Smooth muscle cell (in vitro differentiated cells): ENCODE measurements at regions not wholly inside any gene's neighbourhood (a gene's known extent, or its start where the extent isn't known, plus 50 kb on each side); places are given as distances from the start of the nearest gene placed in this dataset.

Source experiments
- DNase-seq: peaks from one replicate; lab custom pipeline; 2025; ENCODE audit not compliant: unreplicated experiment; lab: John Stamatoyannopoulos, UW
- H2AFZ ChIP-seq: fragments of 200-600 bp; sonication (generic); 2 replicates; pipeline ENCODE4 v1.6.0; 2016; ENCODE audit warnings: antibody characterized with exemption, low read depth, mild to moderate bottlenecking
- H3F3A ChIP-seq: fragments of 200-600 bp; sonication (generic); 2 replicates; pipeline ENCODE4 v1.6.0; 2017; ENCODE audit warnings: antibody characterized with exemption, low read depth
- H3K27ac ChIP-seq: fragments of 200-600 bp; sonication (generic); 2 replicates; pipeline ENCODE4 v1.5.1; 2016; ENCODE audit warnings: low read depth, mild to moderate bottlenecking
- H3K27me3 ChIP-seq: fragments of 200-600 bp; sonication (generic); 2 replicates; pipeline ENCODE4 v1.6.1; 2016; ENCODE audit warnings: low read depth, mild to moderate bottlenecking
- H3K36me3 ChIP-seq: fragments of 200-600 bp; sonication (generic); 2 replicates; pipeline ENCODE4 v1.5.1; 2016; ENCODE audit warnings: low read depth
- H3K4me1 ChIP-seq: fragments of 200-600 bp; sonication (generic); 2 replicates; pipeline ENCODE4 v1.5.1; 2016; ENCODE audit warnings: low read depth
- H3K4me2 ChIP-seq: fragments of 200-600 bp; sonication (generic); 2 replicates; pipeline ENCODE4 v1.6.0; 2016; ENCODE audit warnings: mild to moderate bottlenecking
- H3K4me3 ChIP-seq: fragments of 200-600 bp; sonication (generic); 2 replicates; pipeline ENCODE4 v1.5.1; 2016; ENCODE audit warnings: mild to moderate bottlenecking
- H3K79me2 ChIP-seq: fragments of 200-600 bp; sonication (generic); 2 replicates; pipeline ENCODE4 v1.6.0; 2016; ENCODE audit warnings: low read depth, mild to moderate bottlenecking
- H3K9ac ChIP-seq: fragments of 200-600 bp; sonication (generic); 2 replicates; pipeline ENCODE4 v1.6.0; 2016; ENCODE audit warnings: low read depth
- H3K9me3 ChIP-seq: fragments of 200-600 bp; sonication (generic); replicated peaks from 2 replicates; pipeline ENCODE4 v1.5.1; 2016; ENCODE audit warnings: low read depth
- H4K20me1 ChIP-seq: fragments of 200-600 bp; sonication (generic); 2 replicates; pipeline ENCODE4 v1.6.0; 2016; ENCODE audit warnings: low read depth
- WGBS: methylation state at CpG from one replicate; pipeline ENCODE4 v1.1.7; 2016; ENCODE audit warnings: low lambda C conversion rate; 5-methylcytosine and 5-hydroxymethylcytosine counted together
- TF ChIP-seq, protein P1 (sequence below): fragments of 200-600 bp; sonication (generic); IDR thresholded peaks from 2 replicates; pipeline ENCODE4 v1.5.1; 2017; ENCODE audit warnings: borderline replicate concordance, mild to moderate bottlenecking, antibody characterized with exemption; ENCODE audit not compliant: insufficient read depth, poor library complexity, severe bottlenecking

DNA sequence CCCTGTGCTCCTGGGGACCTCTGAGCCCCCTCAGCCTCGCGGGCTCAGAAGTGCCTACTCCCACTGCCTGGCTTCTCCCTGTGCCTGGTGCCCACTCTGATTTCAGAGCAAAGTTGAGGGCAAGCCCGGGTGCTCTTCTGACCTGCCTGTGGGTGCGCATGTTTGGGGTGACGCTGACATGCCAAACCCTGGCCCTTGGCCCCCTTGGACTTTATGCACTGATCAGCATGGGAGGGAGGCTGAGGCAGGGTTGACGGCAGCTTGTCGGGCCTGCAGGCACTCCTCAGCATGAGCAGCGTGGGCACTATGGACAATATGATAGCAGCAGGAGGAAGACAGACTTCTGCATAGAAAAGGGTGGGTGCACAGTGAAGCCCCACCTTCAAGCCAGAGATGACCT is 279.3 kb upstream of the KLF12 start:
- Histone ChIP-seq H3K4me2 (no peak overlapping the region), H3K4me3 (no peak overlapping the region), H3K9ac (no peak overlapping the region), H3K4me1 (no peaks in the 10 kb centered on the region), H3K79me2 (no peaks in the 10 kb centered on the region), H3K9me3 (no peaks in the 10 kb centered on the region), H3K27me3 (peaks cover 4% of the 10 kb centered on the region), H2AFZ (no peak overlapping the region), H4K20me1 (no peaks in the 10 kb centered on the region), H3K27ac (no peak overlapping the region), H3F3A (no peaks in the 10 kb centered on the region), H3K36me3 (no peaks in the 10 kb centered on the region)
- TF ChIP-seq, protein P1, sequence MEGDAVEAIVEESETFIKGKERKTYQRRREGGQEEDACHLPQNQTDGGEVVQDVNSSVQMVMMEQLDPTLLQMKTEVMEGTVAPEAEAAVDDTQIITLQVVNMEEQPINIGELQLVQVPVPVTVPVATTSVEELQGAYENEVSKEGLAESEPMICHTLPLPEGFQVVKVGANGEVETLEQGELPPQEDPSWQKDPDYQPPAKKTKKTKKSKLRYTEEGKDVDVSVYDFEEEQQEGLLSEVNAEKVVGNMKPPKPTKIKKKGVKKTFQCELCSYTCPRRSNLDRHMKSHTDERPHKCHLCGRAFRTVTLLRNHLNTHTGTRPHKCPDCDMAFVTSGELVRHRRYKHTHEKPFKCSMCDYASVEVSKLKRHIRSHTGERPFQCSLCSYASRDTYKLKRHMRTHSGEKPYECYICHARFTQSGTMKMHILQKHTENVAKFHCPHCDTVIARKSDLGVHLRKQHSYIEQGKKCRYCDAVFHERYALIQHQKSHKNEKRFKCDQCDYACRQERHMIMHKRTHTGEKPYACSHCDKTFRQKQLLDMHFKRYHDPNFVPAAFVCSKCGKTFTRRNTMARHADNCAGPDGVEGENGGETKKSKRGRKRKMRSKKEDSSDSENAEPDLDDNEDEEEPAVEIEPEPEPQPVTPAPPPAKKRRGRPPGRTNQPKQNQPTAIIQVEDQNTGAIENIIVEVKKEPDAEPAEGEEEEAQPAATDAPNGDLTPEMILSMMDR, result no peak
- WGBS, result 95% methylated on average over 8 of the region's 8 CpGs
- no peak for DNase-seq

DNA sequence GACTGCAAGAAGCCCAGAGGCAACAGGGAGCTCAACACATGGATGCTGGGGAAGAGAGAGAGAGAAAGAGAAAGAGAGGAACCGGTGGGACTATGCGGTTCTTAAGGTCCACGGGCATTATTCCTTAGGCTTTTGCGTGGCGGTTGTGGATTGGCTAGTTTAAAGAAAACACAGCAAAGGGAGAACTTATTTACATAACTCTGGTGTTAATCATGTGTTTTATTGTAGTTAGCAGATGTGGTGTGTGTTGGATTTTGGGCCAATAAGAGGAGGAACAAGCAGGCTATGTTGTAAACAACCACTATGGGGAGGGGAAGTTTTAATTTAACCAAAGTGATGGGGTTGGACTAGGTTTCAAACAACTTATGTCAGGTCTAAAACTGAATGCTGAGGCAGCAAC is 275.3 kb upstream of the KLF12 start:
- 84% methylated on average over 5 of the region's 5 CpGs for WGBS
- no peaks in the 10 kb centered on the region for H3F3A ChIP-seq
- H3K4me2 ChIP-seq, result no peak overlapping the region
- H3K36me3 ChIP-seq, result no peaks in the 10 kb centered on the region
- no peak overlapping the region for H3K4me3 ChIP-seq
- DNase-seq, result no peak
- H3K4me1 ChIP-seq, result no peaks in the 10 kb centered on the region
- no peak overlapping the region for H2AFZ ChIP-seq
- H3K9me3 ChIP-seq, result no peaks in the 10 kb centered on the region
- TF ChIP-seq, protein P1, result no peak
- H3K9ac ChIP-seq, result no peak overlapping the region
- H4K20me1 ChIP-seq, result no peaks in the 10 kb centered on the region
- H3K79me2 ChIP-seq, result no peaks in the 10 kb centered on the region
- H3K27me3 ChIP-seq, result no peaks in the 10 kb centered on the region
- H3K27ac ChIP-seq, result no peak overlapping the region

DNA sequence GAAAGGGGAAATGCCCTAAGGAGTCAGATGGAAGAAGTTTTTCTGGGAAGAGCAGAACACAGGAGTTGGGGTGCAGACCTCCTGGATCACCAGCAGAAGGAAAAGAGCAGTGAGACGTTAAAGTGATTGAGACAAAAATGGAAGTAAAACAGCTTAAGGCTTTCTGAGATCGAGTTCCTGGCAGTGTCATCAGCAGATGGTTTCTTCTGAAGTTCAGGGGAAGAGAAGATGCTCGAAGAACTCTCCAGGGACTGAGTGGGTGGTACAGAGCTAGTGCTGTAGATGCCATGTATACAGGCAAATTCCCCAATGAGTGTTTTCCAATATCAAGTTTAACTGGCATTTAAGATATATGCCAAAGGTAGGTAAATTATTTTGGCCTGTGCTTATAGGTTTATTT is 272.2 kb upstream of the KLF12 start:
- no peaks in the 10 kb centered on the region for H3K4me1 ChIP-seq
- no peaks in the 10 kb centered on the region for H3K36me3 ChIP-seq
- 71% methylated on average over 3 of the region's 3 CpGs for WGBS
- no peaks in the 10 kb centered on the region for H3K27me3 ChIP-seq
- H2AFZ ChIP-seq, result no peak overlapping the region
- H3K27ac ChIP-seq, result no peak overlapping the region
- DNase-seq, result no peak
- TF ChIP-seq, protein P1, result no peak
- no peak overlapping the region for H3K4me3 ChIP-seq
- H3F3A ChIP-seq, result no peaks in the 10 kb centered on the region
- no peaks in the 10 kb centered on the region for H3K9me3 ChIP-seq
- no peaks in the 10 kb centered on the region for H3K79me2 ChIP-seq
- no peak overlapping the region for H3K4me2 ChIP-seq
- H4K20me1 ChIP-seq, result no peaks in the 10 kb centered on the region
- H3K9ac ChIP-seq, result no peak overlapping the region

DNA sequence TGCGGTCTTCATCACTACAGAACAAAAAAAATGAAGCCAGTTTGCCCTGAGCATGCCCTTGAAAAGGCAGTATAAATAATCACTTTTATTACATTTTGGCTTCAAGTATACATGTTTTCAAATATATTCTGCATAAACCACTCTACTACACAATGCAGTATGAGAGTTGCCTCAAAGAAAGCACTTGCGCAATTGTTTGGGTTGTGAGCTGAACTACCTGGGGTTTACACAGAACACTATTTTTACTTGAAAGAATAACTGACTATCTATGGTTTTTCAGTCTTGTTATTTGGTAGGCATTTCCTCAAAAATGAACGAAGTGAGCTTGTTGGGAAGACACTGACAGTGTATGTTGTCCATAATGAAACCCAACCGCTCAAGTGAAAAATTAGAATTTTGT is 264.4 kb upstream of the KLF12 start:
- 96% methylated on average over 4 of the region's 4 CpGs for WGBS
- H3K36me3 ChIP-seq, result no peaks in the 10 kb centered on the region
- no peaks in the 10 kb centered on the region for H3K4me1 ChIP-seq
- H3K79me2 ChIP-seq, result no peaks in the 10 kb centered on the region
- H4K20me1 ChIP-seq, result no peaks in the 10 kb centered on the region
- no peak overlapping the region for H3K9ac ChIP-seq
- no peak overlapping the region for H3K4me2 ChIP-seq
- H3K9me3 ChIP-seq, result no peaks in the 10 kb centered on the region
- no peak overlapping the region for H3K4me3 ChIP-seq
- no peaks in the 10 kb centered on the region for H3F3A ChIP-seq
- H3K27me3 ChIP-seq, result no peaks in the 10 kb centered on the region
- TF ChIP-seq, protein P1, result no peak
- no peak overlapping the region for H3K27ac ChIP-seq
- H2AFZ ChIP-seq, result no peak overlapping the region
- no peak for DNase-seq
